Caco-2 (cell line): ENCODE measurements at regions not wholly inside any gene's neighbourhood (a gene's known extent, or its start where the extent isn't known, plus 50 kb on each side); places are given as distances from the start of the nearest gene placed in this dataset.

Experiments used
- BruUV-seq: library from RNA; stranded (reverse); fragments of 400-500 nt; replicated peaks from 2 replicates; lab custom pipeline; 2021; lab: Mats Ljungman, UMichigan
- CTCF ChIA-PET: fragments of 300-600 bp; sonication (Branson Sonifier 250); formaldehyde crosslinking; loops from one replicate; lab custom pipeline; 2022; ENCODE audit warnings: antibody characterized with exemption; lab: Charles Lee
- POLR2A ChIA-PET: fragments of 300-600 bp; sonication (Branson Sonifier 250); formaldehyde crosslinking; loops from one replicate; lab custom pipeline; 2022; ENCODE audit warnings: antibody characterized with exemption; lab: Charles Lee
- DNase-seq, 2 experiments: peaks; one replicate each; pipeline versions ENCODE4 v3.0.0 to v3.0.0-alpha.2; 2020 to 2022
- H3K27me3 ChIP-seq: replicated peaks from 2 replicates; pipeline ENCODE4 v1.6.0; 2011; ENCODE audit warnings: low read length; ENCODE audit not compliant: control insufficient read depth, insufficient read depth
- H3K36me3 ChIP-seq: 2 replicates; pipeline ENCODE4 v1.5.1; 2011; ENCODE audit warnings: low read length; ENCODE audit not compliant: control insufficient read depth, insufficient read depth
- H3K4me1 ChIP-seq: fragments of 250-450 bp; sonication (Bioruptor Pico); 2 replicates; pipeline ENCODE4 v1.5.1; 2020; ENCODE audit warnings: mild to moderate bottlenecking
- H3K4me3 ChIP-seq: 2 replicates; pipeline ENCODE4 v1.5.1; 2011; ENCODE audit warnings: low read depth, mild to moderate bottlenecking, control low read depth, low read length
- H3K9me3 ChIP-seq: fragments of 250-450 bp; sonication (Bioruptor Pico); 2 replicates; pipeline ENCODE4 v1.5.1; 2020; ENCODE audit warnings: mild to moderate bottlenecking, moderate library complexity
- H3K27ac Mint-ChIP-seq: one replicate; pipeline ENCODE4 v1.8.0; 2022; ENCODE audit warnings: mixed read lengths; ENCODE audit not compliant: unreplicated experiment
- H3K27me3 Mint-ChIP-seq: one replicate; pipeline ENCODE4 v1.8.0; 2022; ENCODE audit warnings: mixed read lengths; ENCODE audit not compliant: insufficient read depth, unreplicated experiment
- H3K36me3 Mint-ChIP-seq: one replicate; pipeline ENCODE4 v1.8.0; 2022; ENCODE audit warnings: mild to moderate bottlenecking, mixed read lengths; ENCODE audit not compliant: insufficient read depth, unreplicated experiment
- H3K4me1 Mint-ChIP-seq: one replicate; pipeline ENCODE4 v1.8.0; 2022; ENCODE audit warnings: low read depth, mixed read lengths; ENCODE audit not compliant: unreplicated experiment
- H3K4me3 Mint-ChIP-seq: one replicate; pipeline ENCODE4 v1.8.0; 2022; ENCODE audit warnings: mild to moderate bottlenecking, moderate library complexity, mixed read lengths; ENCODE audit not compliant: unreplicated experiment
- H3K9me3 Mint-ChIP-seq: one replicate; pipeline ENCODE4 v1.8.0; 2022; ENCODE audit warnings: mixed read lengths; ENCODE audit not compliant: unreplicated experiment
- CTCF ChIP-seq, 2 experiments: fragments of 200-600 bp in 1 of 2; IDR thresholded peaks; 1 replicate in 1 of 2; 2 replicates in 1 of 2; pipeline versions ENCODE4 v1.5.1 to v1.8.0; 2011 to 2022; ENCODE audit warnings: antibody characterized with exemption in 1 of 2, control low read depth in 1 of 2, inconsistent platforms in 1 of 2, low read depth in 1 of 2, low read length in 1 of 2, mild to moderate bottlenecking in 1 of 2, moderate library complexity in 1 of 2; ENCODE audit not compliant: insufficient read depth in 1 of 2, severe bottlenecking in 1 of 2, unreplicated experiment in 1 of 2
- intact Hi-C: fragments of 100-400 bp; cut with micrococcal nuclease; formaldehyde crosslinking; loops from one replicate; pipeline ENCODE4 v1.10.0; 2022; ENCODE audit not compliant: unreplicated experiment

- peaks cover 9% of the 10 kb centered on the region for H3K4me1 Mint-ChIP-seq
- H3K9me3 Mint-ChIP-seq, result peaks cover 35% of the 10 kb centered on the region
- H3K4me3 Mint-ChIP-seq, result no peak overlapping the region
- intact Hi-C loops, result no loop called here
- H3K4me1 ChIP-seq, result peaks cover 9% of the 10 kb centered on the region
- no peak for TF ChIP-seq CTCF (IDR thresholded peaks at IDR 0.05; ENCODE audit: insufficient read depth in 1 of 2, low read depth in 1 of 2, low read length in 1 of 2, severe bottlenecking in 1 of 2, unreplicated experiment in 1 of 2)
- H3K36me3 ChIP-seq, result no peaks in the 10 kb centered on the region
- H3K36me3 Mint-ChIP-seq, result no peaks in the 10 kb centered on the region
- H3K27me3 ChIP-seq, result no peaks in the 10 kb centered on the region
- H3K27ac Mint-ChIP-seq, result no peak overlapping the region
- no TSS peak for BruUV-seq
- no peak overlapping the region for H3K4me3 ChIP-seq
- H3K9me3 ChIP-seq, result peaks cover 22% of the 10 kb centered on the region
- CTCF ChIA-PET, result no interaction called here
- POLR2A ChIA-PET, result no interaction called here
- no peaks in the 10 kb centered on the region for H3K27me3 Mint-ChIP-seq
- DNase-seq, result no peak
Observed at GRCh38 chr13:100794575-100794974, 120.0 kb upstream of the TMTC4 start.

GRCh38 chr13:100790405-100790804, 115.8 kb upstream of the TMTC4 start:
- intact Hi-C loops, result no loop called here
- no peaks in the 10 kb centered on the region for H3K36me3 Mint-ChIP-seq
- CTCF ChIA-PET, result no interaction called here

GRCh38 chr13:100789968-100790367, 115.4 kb upstream of the TMTC4 start:
- Histone ChIP-seq H3K36me3 (no peaks in the 10 kb centered on the region; the same call in 1 of the 2 replicates), H3K27me3 (no peaks in the 10 kb centered on the region), H3K4me3 (no peak overlapping the region), H3K4me1 (no peaks in the 10 kb centered on the region), H3K9me3 (peaks cover 2% of the 10 kb centered on the region; the same call in 1 of the 2 replicates)
- CTCF ChIA-PET, result no interaction called here
- DNase-seq, result no peak
- BruUV-seq, result no TSS peak
- H3K9me3 Mint-ChIP-seq, result peaks cover 14% of the 10 kb centered on the region
- POLR2A ChIA-PET, result interaction anchor here (0.7 kb wide), 1 partner anchor 1880 kb away, joined by 3 read pairs; no protein-coding TSS in a partner anchor
- no peak overlapping the region for H3K4me3 Mint-ChIP-seq
- H3K27me3 Mint-ChIP-seq, result no peaks in the 10 kb centered on the region
- no peak overlapping the region for H3K27ac Mint-ChIP-seq
- H3K36me3 Mint-ChIP-seq, result no peaks in the 10 kb centered on the region
- TF ChIP-seq CTCF (IDR thresholded peaks at IDR 0.05; ENCODE audit: insufficient read depth in 1 of 2, low read depth in 1 of 2, low read length in 1 of 2, severe bottlenecking in 1 of 2, unreplicated experiment in 1 of 2), result no peak
- no peaks in the 10 kb centered on the region for H3K4me1 Mint-ChIP-seq
- intact Hi-C loops, result no loop called here

More at GRCh38 chr13:100790405-100790804, 115.8 kb upstream of the TMTC4 start:
- Histone ChIP-seq H3K9me3 (peaks cover 2% of the 10 kb centered on the region), H3K27me3 (no peaks in the 10 kb centered on the region), H3K4me1 (no peaks in the 10 kb centered on the region), H3K36me3 (no peaks in the 10 kb centered on the region; the same call in 1 of the 2 replicates), H3K4me3 (no peak overlapping the region)
- H3K27ac Mint-ChIP-seq, result no peak overlapping the region
- peaks cover 18% of the 10 kb centered on the region for H3K9me3 Mint-ChIP-seq
- H3K4me1 Mint-ChIP-seq, result no peaks in the 10 kb centered on the region
- BruUV-seq, result no TSS peak
- no peak overlapping the region for H3K4me3 Mint-ChIP-seq
- H3K27me3 Mint-ChIP-seq, result no peaks in the 10 kb centered on the region
- no peak for TF ChIP-seq CTCF (IDR thresholded peaks at IDR 0.05; ENCODE audit: insufficient read depth in 1 of 2, low read depth in 1 of 2, low read length in 1 of 2, severe bottlenecking in 1 of 2, unreplicated experiment in 1 of 2)
- POLR2A ChIA-PET, result no interaction called here
- DNase-seq, result no peak
